IMR-90 (cell line): ENCODE measurements at regions not wholly inside any gene's neighbourhood (a gene's known extent, or its start where the extent isn't known, plus 50 kb on each side); places are given as distances from the start of the nearest gene placed in this dataset.

Experiments
- ATAC-seq: fragments of 200-7000 bp; cut with Tn5 transposase; 2 replicates; pipeline ENCODE4 v1.9.1; 2020; ENCODE audit warnings: low read depth, mild to moderate bottlenecking, moderate library complexity
- BruUV-seq: library from RNA; stranded (reverse); fragments of 400-500 nt; replicated peaks from 2 replicates; lab custom pipeline; 2021; lab: Mats Ljungman, UMichigan
- CTCF ChIA-PET: fragments of 300-600 bp; formaldehyde crosslinking; extraction: SDS; loops from one replicate; lab custom pipeline; 2021; ENCODE audit warnings: antibody characterized with exemption; lab: Yijun Ruan, JAX
- POLR2A ChIA-PET: fragments of 300-600 bp; sonication (Branson Sonifier 250); formaldehyde crosslinking; loops from one replicate; lab custom pipeline; 2022; ENCODE audit warnings: antibody characterized with exemption; ENCODE audit not compliant: unreplicated experiment; lab: Charles Lee
- DNase-seq: peaks from one replicate; pipeline ENCODE4 v3.0.0; 2013
- H2AFZ ChIP-seq: replicated peaks from 2 replicates; pipeline ENCODE3; 2013; ENCODE audit warnings: low read length, mild to moderate bottlenecking; ENCODE audit not compliant: poor library complexity
- H2AK5ac ChIP-seq: 2 replicates; pipeline ENCODE4 v1.6.1; 2013; ENCODE audit warnings: low read depth, low read length, inconsistent platforms
- H2AK9ac ChIP-seq: replicated peaks from 2 replicates; pipeline ENCODE3; 2013; ENCODE audit warnings: mild to moderate bottlenecking, low read depth, low read length, moderate library complexity; ENCODE audit not compliant: poor library complexity
- H2BK120ac ChIP-seq: 2 replicates; pipeline ENCODE4 v1.6.1; 2013; ENCODE audit warnings: low read depth, low read length, inconsistent platforms
- H2BK15ac ChIP-seq: 3 replicates; pipeline ENCODE4 v1.6.1; 2013; ENCODE audit warnings: low read depth, low read length, inconsistent platforms
- H2BK20ac ChIP-seq: 2 replicates; pipeline ENCODE4 v1.6.1; 2013; ENCODE audit warnings: low read depth, mild to moderate bottlenecking, inconsistent platforms, low read length, moderate library complexity
- H2BK5ac ChIP-seq: 2 replicates; pipeline ENCODE4 v1.6.1; 2013; ENCODE audit warnings: mild to moderate bottlenecking, low read depth, low read length, inconsistent platforms; ENCODE audit not compliant: poor library complexity, severe bottlenecking
- H3K14ac ChIP-seq: replicated peaks from 2 replicates; pipeline ENCODE4 v1.6.1; 2013; ENCODE audit warnings: low read depth, low read length, inconsistent platforms
- H3K18ac ChIP-seq: 2 replicates; pipeline ENCODE4 v1.6.1; 2013; ENCODE audit warnings: low read depth, low read length, control low read depth
- H3K23ac ChIP-seq: 2 replicates; pipeline ENCODE4 v1.6.1; 2013; ENCODE audit warnings: low read depth, low read length, inconsistent platforms
- H3K27ac ChIP-seq: 2 replicates; pipeline ENCODE4 v1.5.1; 2013; ENCODE audit warnings: mild to moderate bottlenecking, control low read depth, low read length; ENCODE audit not compliant: insufficient read depth
- H3K27me3 ChIP-seq: 2 replicates; pipeline ENCODE4 v1.6.1; 2013; ENCODE audit warnings: low read length; ENCODE audit not compliant: control insufficient read depth, insufficient read depth
- H3K36me3 ChIP-seq: 2 replicates; pipeline ENCODE4 v1.6.1; 2013; ENCODE audit warnings: low read length, mixed read lengths; ENCODE audit not compliant: control insufficient read depth, insufficient read depth
- H3K4ac ChIP-seq: 2 replicates; pipeline ENCODE4 v1.6.1; 2013; ENCODE audit warnings: low read depth, low read length, inconsistent platforms
- H3K4me1 ChIP-seq: 2 replicates; pipeline ENCODE4 v1.6.1; 2013; ENCODE audit warnings: low read length, mixed read lengths; ENCODE audit not compliant: control insufficient read depth, insufficient read depth
- H3K4me2 ChIP-seq: 2 replicates; pipeline ENCODE4 v1.6.1; 2013; ENCODE audit warnings: low read depth, mild to moderate bottlenecking, control low read depth, low read length, moderate library complexity
- H3K4me3 ChIP-seq: 2 replicates; pipeline ENCODE4 v1.5.1; 2013; ENCODE audit warnings: low read depth, mild to moderate bottlenecking, control low read depth, low read length, moderate library complexity; ENCODE audit not compliant: insufficient read depth
- H3K56ac ChIP-seq: 2 replicates; pipeline ENCODE4 v1.6.1; 2013; ENCODE audit warnings: low read length, inconsistent platforms; ENCODE audit not compliant: insufficient read depth; ENCODE audit errors: extremely low read depth
- H3K79me1 ChIP-seq, 2 experiments: 2 replicates each; pipeline ENCODE4 v1.6.1; 2013; ENCODE audit warnings: low read length in 2 of 2, inconsistent platforms in 1 of 2, low read depth in 1 of 2
- H3K9ac ChIP-seq: 2 replicates; pipeline ENCODE4 v1.6.1; 2013; ENCODE audit warnings: low read depth, low read length, control low read depth
- H3K9me1 ChIP-seq: 2 replicates; pipeline ENCODE4 v1.6.1; 2013; ENCODE audit warnings: low read length, inconsistent platforms; ENCODE audit not compliant: insufficient read depth
- H3K9me3 ChIP-seq: 2 replicates; pipeline ENCODE4 v1.6.1; 2013; ENCODE audit warnings: low read length; ENCODE audit not compliant: control insufficient read depth, insufficient read depth
- H4K20me1 ChIP-seq: 2 replicates; pipeline ENCODE4 v1.6.1; 2013; ENCODE audit warnings: low read length, inconsistent platforms; ENCODE audit not compliant: insufficient read depth
- H4K5ac ChIP-seq: 2 replicates; pipeline ENCODE4 v1.6.1; 2013; ENCODE audit warnings: mild to moderate bottlenecking, low read depth, low read length, control low read depth
- H4K8ac ChIP-seq, 2 experiments: 2 replicates each; pipeline ENCODE4 v1.6.1; 2013; ENCODE audit warnings: low read depth in 2 of 2, low read length in 2 of 2, control low read depth in 1 of 2, inconsistent platforms in 1 of 2
- H4K91ac ChIP-seq: 2 replicates; pipeline ENCODE4 v1.6.1; 2013; ENCODE audit warnings: low read depth, low read length, inconsistent platforms; ENCODE audit not compliant: insufficient read depth
- BHLHE40 ChIP-seq: fragments of 150-350 bp; IDR thresholded peaks from 2 replicates; pipeline ENCODE4 v1.6.1; 2016; ENCODE audit warnings: mild to moderate bottlenecking, low read depth, low read length
- CEBPB ChIP-seq: IDR thresholded peaks from 2 replicates; pipeline ENCODE4 v1.6.1; 2012; ENCODE audit warnings: low read depth, low read length, improper control_type of control experiment
- CHD1 ChIP-seq: IDR thresholded peaks from 2 replicates; pipeline ENCODE4 v1.6.1; 2012; ENCODE audit warnings: low read depth, low read length, improper control_type of control experiment
- CTCF ChIP-seq: conservative IDR thresholded peaks from 2 replicates; pipeline ENCODE4 v1.5.1; 2012; ENCODE audit warnings: mild to moderate bottlenecking, low read depth, low read length, improper control_type of control experiment
- ELK1 ChIP-seq: fragments of 150-350 bp; IDR thresholded peaks from 2 replicates; pipeline ENCODE4 v1.6.1; 2016; ENCODE audit warnings: low read depth, mild to moderate bottlenecking, low read length, moderate library complexity, borderline replicate concordance
- FOS ChIP-seq: fragments of 150-350 bp; IDR thresholded peaks from 2 replicates; pipeline ENCODE4 v1.6.1; 2016; ENCODE audit warnings: low read depth, low read length
- MAFK ChIP-seq: IDR thresholded peaks from 2 replicates; pipeline ENCODE4 v1.6.1; 2012; ENCODE audit warnings: low read depth, low read length, improper control_type of control experiment
- MAZ ChIP-seq: IDR thresholded peaks from 2 replicates; pipeline ENCODE4 v1.6.1; 2012; ENCODE audit warnings: low read depth, mild to moderate bottlenecking, low read length, improper control_type of control experiment, moderate library complexity, borderline replicate concordance
- MXI1 ChIP-seq: IDR thresholded peaks from 2 replicates; pipeline ENCODE4 v1.6.1; 2012; ENCODE audit warnings: low read depth, mild to moderate bottlenecking, low read length, moderate library complexity, borderline replicate concordance
- NFE2L2 ChIP-seq: fragments of 150-350 bp; IDR thresholded peaks from 2 replicates; pipeline ENCODE4 v1.6.1; 2016; ENCODE audit warnings: low read depth, mild to moderate bottlenecking, low read length
- POLR2A ChIP-seq: IDR thresholded peaks from 2 replicates; pipeline ENCODE4 v1.6.1; 2012; ENCODE audit warnings: mild to moderate bottlenecking, low read depth, low read length
- RCOR1 ChIP-seq: IDR thresholded peaks from 2 replicates; pipeline ENCODE4 v1.6.1; 2012; ENCODE audit warnings: mild to moderate bottlenecking, low read length, improper control_type of control experiment; ENCODE audit not compliant: insufficient replicate concordance
- RFX5 ChIP-seq: IDR thresholded peaks from 2 replicates; pipeline ENCODE4 v1.8.0; 2012; ENCODE audit warnings: low read depth, mild to moderate bottlenecking, low read length, moderate library complexity
- SMC3 ChIP-seq: fragments of 150-350 bp; IDR thresholded peaks from 2 replicates; pipeline ENCODE4 v1.6.1; 2016; ENCODE audit warnings: low read depth, mild to moderate bottlenecking, antibody characterized with exemption, low read length, moderate library complexity
- USF2 ChIP-seq: fragments of 150-350 bp; IDR thresholded peaks from 2 replicates; pipeline ENCODE4 v1.6.1; 2017; ENCODE audit warnings: mild to moderate bottlenecking, antibody characterized with exemption, low read length, low read depth
- WGBS, 2 experiments: methylation state at CpG; one replicate each; pipeline versions ENCODE4 v1.1.5 to v1.1.7; 2013; ENCODE audit warnings: missing lambda C conversion rate in 2 of 2; ENCODE audit not compliant: insufficient read length in 1 of 2; ENCODE audit errors: extremely low coverage in 2 of 2; 5-methylcytosine and 5-hydroxymethylcytosine counted together
- dilution Hi-C: fragments of 300-500 bp; cut with HindIII; formaldehyde crosslinking; loops from one replicate; pipeline ENCODE4 v1.14.3; 2018; ENCODE audit warnings: low sequenced_read_pairs; ENCODE audit not compliant: unreplicated experiment
- in situ Hi-C: fragments of 300-500 bp; cut with MboI; formaldehyde crosslinking; loops from 3 replicates; pipeline ENCODE4 v1.14.3; 2019; ENCODE audit warnings: low sequenced_read_pairs, inconsistent platforms, mixed read lengths
- intact Hi-C: fragments of 100-400 bp; cut with micrococcal nuclease; formaldehyde crosslinking; loops from 2 replicates; pipeline ENCODE4 v1.10.0; 2022

- H3K36me3 ChIP-seq, result no peaks in the 10 kb centered on the region
- CTCF ChIA-PET, result no interaction called here
- H4K91ac ChIP-seq, result no peak overlapping the region
- no peak overlapping the region for H3K9ac ChIP-seq
- no peaks in the 10 kb centered on the region for H3K27me3 ChIP-seq
- no peak overlapping the region for H3K4ac ChIP-seq
- no peak overlapping the region for H3K27ac ChIP-seq
- H3K14ac ChIP-seq, result no peak overlapping the region
- no peak overlapping the region for H3K18ac ChIP-seq
- no peak overlapping the region for H2AK5ac ChIP-seq
- no peak for ATAC-seq
- H3K4me3 ChIP-seq, result no peak overlapping the region
- POLR2A ChIA-PET, result no interaction called here
- H2BK5ac ChIP-seq, result no peak overlapping the region
- no CpG with 5 or more reads among the region's 1 CpG for WGBS, 2 experiments
- no peak overlapping the region for H3K4me2 ChIP-seq
- no peaks in the 10 kb centered on the region for H3K9me3 ChIP-seq
- no peak overlapping the region for H2AFZ ChIP-seq
- H3K9me1 ChIP-seq, result no peaks in the 10 kb centered on the region
- no peak for DNase-seq
- in situ Hi-C loops, result no loop called here
- no peak overlapping the region for H3K56ac ChIP-seq
- no peak overlapping the region for H2BK20ac ChIP-seq
- no peaks in the 10 kb centered on the region for H3K79me1 ChIP-seq
- H3K23ac ChIP-seq, result no peak overlapping the region
- H2AK9ac ChIP-seq, result no peak overlapping the region
- H4K20me1 ChIP-seq, result no peaks in the 10 kb centered on the region
- intact Hi-C loops, result no loop called here
- TF ChIP-seq MAFK, result no peak
- TF ChIP-seq BHLHE40, result no peak
- no peak for TF ChIP-seq CEBPB
- TF ChIP-seq NFE2L2, result no peak
- TF ChIP-seq MAZ, result no peak
- no peak for TF ChIP-seq CHD1
- no peak for TF ChIP-seq RCOR1
- no peak for TF ChIP-seq RFX5
- TF ChIP-seq USF2, result no peak
- TF ChIP-seq MXI1, result no peak
- no peak for TF ChIP-seq CTCF
- no peak for TF ChIP-seq POLR2A
- no peak for TF ChIP-seq FOS
- no peak for TF ChIP-seq ELK1
- no peak for TF ChIP-seq SMC3
- no peak overlapping the region for H4K8ac ChIP-seq
- no peak overlapping the region for H4K5ac ChIP-seq
- dilution Hi-C loops, result no loop called here
- no TSS peak for BruUV-seq
- no peaks in the 10 kb centered on the region for H3K4me1 ChIP-seq
- H2BK120ac ChIP-seq, result no peak overlapping the region
- H2BK15ac ChIP-seq, result no peak overlapping the region
Observed at GRCh38 chr4:79107014-79107413, 167.8 kb upstream of the PAQR3 start.
